K562 (cell line): ENCODE measurements at regions not wholly inside any gene's neighbourhood (a gene's known extent, or its start where the extent isn't known, plus 50 kb on each side); places are given as distances from the start of the nearest gene placed in this dataset.
A peak's percentile ranks its signal among the peaks of the same experiment; 100 is the strongest.

Experiments
- ATF3 ChIP-seq, 2 experiments: fragments of 450-650 bp in 1 of 2; sonication (generic) in 1 of 2; formaldehyde crosslinking in 1 of 2; IDR thresholded peaks in 1 of 2; conservative IDR thresholded peaks in 1 of 2; 2 replicates each; pipeline versions ENCODE4 v1.6.1 to v1.8.1; 2016 to 2023; ENCODE audit warnings: mild to moderate bottlenecking in 2 of 2, moderate library complexity in 2 of 2, inconsistent platforms in 1 of 2, missing genetic modification reagents in 1 of 2
- ATF6 ChIP-seq: sonication (generic); formaldehyde crosslinking; IDR thresholded peaks from 2 replicates; pipeline ENCODE4 v1.4.0; 2020; ENCODE audit warnings: mild to moderate bottlenecking, missing genetic modification reagents
- FOXJ2 ChIP-seq: fragments of 200-800 bp; sonication (Bioruptor generic); IDR thresholded peaks from 2 replicates; pipeline ENCODE4 v1.6.1; 2016; ENCODE audit warnings: missing genetic modification characterization, missing compliant biosample characterization
- GATAD2A ChIP-seq: fragments of 450-650 bp; IDR thresholded peaks from 2 replicates; pipeline ENCODE4 v1.6.1; 2017
- HCFC1 ChIP-seq: IDR thresholded peaks from 2 replicates; pipeline ENCODE4 v1.6.1; 2012; ENCODE audit warnings: low read depth, low read length, improper control_type of control experiment
- KLF1 ChIP-seq: fragments of 450-650 bp; IDR thresholded peaks from 2 replicates; pipeline ENCODE4 v1.6.1; 2016; ENCODE audit warnings: missing genetic modification characterization, missing compliant biosample characterization
- KLF16 ChIP-seq: IDR thresholded peaks from 2 replicates; pipeline ENCODE4 v1.6.1; 2016; ENCODE audit warnings: antibody characterized with exemption
- LEF1 ChIP-seq: fragments of 450-650 bp; IDR thresholded peaks from 2 replicates; pipeline ENCODE4 v1.6.1; 2016; ENCODE audit warnings: mild to moderate bottlenecking
- MAFK ChIP-seq: IDR thresholded peaks from 2 replicates; pipeline ENCODE4 v1.6.1; 2011; ENCODE audit warnings: low read length, improper control_type of control experiment
- MEIS2 ChIP-seq: fragments of 450-650 bp; IDR thresholded peaks from 2 replicates; pipeline ENCODE4 v1.6.1; 2014; ENCODE audit warnings: mild to moderate bottlenecking; ENCODE audit not compliant: partially characterized antibody
- MLX ChIP-seq, 2 experiments: fragments of 450-650 bp in 1 of 2; sonication (generic) in 1 of 2; formaldehyde crosslinking; conservative IDR thresholded peaks; 2 replicates each; pipeline versions ENCODE4 v1.4.0 to v1.8.1; 2020 to 2022; ENCODE audit warnings: mild to moderate bottlenecking in 1 of 2, missing genetic modification reagents in 1 of 2
- NBN ChIP-seq: fragments of 450-650 bp; IDR thresholded peaks from 2 replicates; pipeline ENCODE4 v1.6.1; 2016; ENCODE audit warnings: low read depth, mild to moderate bottlenecking
- NCOR1 ChIP-seq: fragments of 450-650 bp; IDR thresholded peaks from 2 replicates; pipeline ENCODE4 v1.6.1; 2016; ENCODE audit warnings: mild to moderate bottlenecking, moderate library complexity
- SMAD4 ChIP-seq: fragments of 250-450 bp; sonication (Bioruptor Pico); conservative IDR thresholded peaks from 2 replicates; pipeline ENCODE4 v1.8.0; 2021; ENCODE audit warnings: inconsistent platforms, mild to moderate bottlenecking, moderate library complexity
- SOX6 ChIP-seq: fragments of 450-650 bp; IDR thresholded peaks from 2 replicates; pipeline ENCODE4 v1.6.1; 2014; ENCODE audit warnings: mild to moderate bottlenecking
- TAF9B ChIP-seq: fragments of 450-650 bp; IDR thresholded peaks from 2 replicates; pipeline ENCODE4 v1.6.1; 2018; ENCODE audit warnings: mild to moderate bottlenecking; ENCODE audit not compliant: partially characterized antibody
- TAL1 ChIP-seq: fragments of 450-650 bp; IDR thresholded peaks from 2 replicates; pipeline ENCODE4 v1.6.1; 2016; ENCODE audit warnings: mild to moderate bottlenecking
- ZBTB5 ChIP-seq: fragments of 450-650 bp; IDR thresholded peaks from 2 replicates; pipeline ENCODE4 v1.6.1; 2017; ENCODE audit warnings: antibody characterized with exemption
- ZNF609 ChIP-seq: sonication (generic); formaldehyde crosslinking; IDR thresholded peaks from 2 replicates; pipeline ENCODE4 v1.8.1; 2023; ENCODE audit warnings: missing genetic modification reagents, mild to moderate bottlenecking, borderline replicate concordance

GRCh38 chr4:127533028-127533700, 99.6 kb upstream of the INTU start (continued):
- TF ChIP-seq MLX (CRISPR knock-in tag; conservative IDR thresholded peaks at IDR 0.05), result no peak
- TF ChIP-seq LEF1, result 0 out of 2 replicates have a peak, but pooled peaks have one; percentile 22
- TF ChIP-seq NCOR1, result peak; percentile 76
- no peak for TF ChIP-seq ZNF609
- no peak for TF ChIP-seq MAFK
- TF ChIP-seq FOXJ2 (tag), result peak; percentile 68; the same call in 1 of the 2 replicates
- no peak for TF ChIP-seq GATAD2A
- no peak for TF ChIP-seq ZBTB5
- TF ChIP-seq ATF6 (CRISPR knock-in tag), result no peak
- no peak for TF ChIP-seq KLF1 (tag)
- no peak for TF ChIP-seq HCFC1
- TF ChIP-seq TAF9B, result no peak
- peak; percentile 84 for TF ChIP-seq KLF16
- TF ChIP-seq SOX6, result peak; percentile 54; the same call in 1 of the 2 replicates
- peak; percentile 87 for TF ChIP-seq TAL1
- TF ChIP-seq MEIS2, result peak; percentile 46
- 0 out of 2 replicates have a peak, but pooled peaks have one; percentile 25 for TF ChIP-seq NBN
- TF ChIP-seq ATF3 (IDR thresholded peaks at IDR 0.05), result peak; percentile 61; the same call in 1 of the 2 replicates
- TF ChIP-seq ATF3 (CRISPR knock-in tag; conservative IDR thresholded peaks at IDR 0.05), result no peak
- TF ChIP-seq SMAD4 (CRISPR knock-in tag), result peak; percentile 47
